GM12891 (cell line): ENCODE measurements at regions not wholly inside any gene's neighbourhood (a gene's known extent, or its start where the extent isn't known, plus 50 kb on each side); places are given as distances from the start of the nearest gene placed in this dataset.

Experiments used
- PAX5 ChIP-seq: IDR thresholded peaks from 2 replicates; pipeline ENCODE4 v1.6.1; 2011; ENCODE audit warnings: low read length, moderate library complexity, mild to moderate bottlenecking; ENCODE audit not compliant: insufficient read depth, severe bottlenecking
- POLR2A ChIP-seq: IDR thresholded peaks from 2 replicates; pipeline ENCODE4 v1.6.1; 2011; ENCODE audit warnings: low read depth, low read length, control low read depth
- POLR2AphosphoS5 ChIP-seq: IDR thresholded peaks from 2 replicates; pipeline ENCODE4 v1.6.1; 2011; ENCODE audit warnings: low read depth, low read length, control low read depth
- POU2F2 ChIP-seq: IDR thresholded peaks from 2 replicates; pipeline ENCODE4 v1.6.1; 2011; ENCODE audit warnings: low read depth, mild to moderate bottlenecking, control low read depth, low read length, moderate library complexity
- TAF1 ChIP-seq: IDR thresholded peaks from 2 replicates; pipeline ENCODE4 v1.6.1; 2011; ENCODE audit warnings: low read depth, low read length, control low read depth

GRCh38 chr5:29005386-29005785 is 1967.0 kb upstream of the CDH9 start:
- TF ChIP-seq POLR2A, result no peak
- TF ChIP-seq PAX5, result no peak
- no peak for TF ChIP-seq POLR2AphosphoS5
- TF ChIP-seq POU2F2, result no peak
- no peak for TF ChIP-seq TAF1
